Activated CD8-positive, alpha-beta memory T cell treated with anti-CD3 and anti-CD28 coated beads, Interleukin-2, amount 10 ng/mL, durations not matched to agents 7 days and 5 days (primary cell): ENCODE measurements at regions not wholly inside any gene's neighbourhood (a gene's known extent, or its start where the extent isn't known, plus 50 kb on each side); places are given as distances from the start of the nearest gene placed in this dataset.

Source experiments
- ATAC-seq: fragments of 150-1000 bp; cut with Tn5 transposase; one replicate; pipeline ENCODE4 v1.10.0; 2021; ENCODE audit warnings: moderate library complexity
- CTCF ChIA-PET: fragments of 350-600 bp; sonication (Branson Sonifier 250); formaldehyde crosslinking; loops from one replicate; lab custom pipeline; 2021; ENCODE audit warnings: antibody characterized with exemption; lab: Charles Lee
- DNase-seq: peaks from one replicate; pipeline ENCODE4 v3.0.0-alpha.2; 2020
- H3K27ac Mint-ChIP-seq: one replicate; pipeline ENCODE4 v1.8.0; 2021; ENCODE audit warnings: mild to moderate bottlenecking, mixed read lengths
- H3K27me3 Mint-ChIP-seq: one replicate; pipeline ENCODE4 v1.8.0; 2021; ENCODE audit warnings: mixed read lengths
- H3K36me3 Mint-ChIP-seq: one replicate; pipeline ENCODE4 v1.8.0; 2021; ENCODE audit warnings: mild to moderate bottlenecking, mixed read lengths
- H3K4me1 Mint-ChIP-seq: one replicate; pipeline ENCODE4 v1.8.0; 2021; ENCODE audit warnings: mixed read lengths
- H3K4me3 Mint-ChIP-seq: one replicate; pipeline ENCODE4 v1.8.0; 2021; ENCODE audit warnings: mild to moderate bottlenecking, moderate library complexity, mixed read lengths
- H3K9me3 Mint-ChIP-seq: one replicate; pipeline ENCODE4 v1.8.0; 2022; ENCODE audit warnings: low read depth, mixed read lengths

DNA sequence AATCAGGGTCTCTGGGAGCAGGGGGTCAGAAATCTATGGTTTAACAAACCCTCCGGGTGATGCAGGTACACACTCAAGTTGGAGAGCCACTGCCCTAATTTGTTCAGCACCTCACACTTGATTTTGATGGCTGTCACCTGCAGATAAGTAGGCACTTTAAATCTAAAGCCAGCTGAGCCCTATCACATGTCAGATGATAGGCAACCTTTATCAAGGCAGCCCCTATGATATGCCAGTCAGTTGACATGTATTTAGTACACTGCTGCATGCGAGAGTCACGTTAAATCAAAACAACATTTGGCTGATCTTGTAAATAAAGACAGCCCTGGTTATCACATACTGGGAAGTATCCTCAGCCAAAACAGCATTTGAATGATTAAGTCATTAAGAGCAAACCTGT, 104.4 kb upstream of the MCTP2 start:
- Mint-ChIP-seq H3K9me3 (no peaks in the 10 kb centered on the region), H3K4me1 (peaks cover 8% of the 10 kb centered on the region), H3K36me3 (no peaks in the 10 kb centered on the region), H3K27me3 (peaks cover 38% of the 10 kb centered on the region), H3K27ac (no peak overlapping the region), H3K4me3 (no peak overlapping the region)
- CTCF ChIA-PET = no interaction called here
- no peak for DNase-seq
- no peak for ATAC-seq

DNA sequence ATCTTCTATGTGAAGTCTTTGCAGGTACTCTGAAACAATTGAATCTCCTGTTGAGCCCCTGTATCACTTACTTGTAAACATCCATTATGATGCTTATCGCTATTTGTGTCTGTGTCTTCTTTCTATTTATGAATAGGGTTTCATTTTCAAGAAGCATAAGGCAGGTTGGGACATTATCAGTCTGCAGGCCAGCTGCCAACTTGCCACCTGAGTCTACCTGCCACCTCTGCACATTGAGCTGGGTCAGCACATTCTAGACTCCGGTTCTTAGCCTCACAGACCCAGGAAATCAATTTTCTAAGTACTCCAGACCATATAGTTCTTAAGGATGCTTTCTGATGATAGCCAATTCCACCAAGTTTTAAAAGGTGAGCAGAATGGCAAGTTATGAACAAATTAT, 105.7 kb upstream of the MCTP2 start:
- H3K27me3 Mint-ChIP-seq = peaks cover 25% of the 10 kb centered on the region
- no peaks in the 10 kb centered on the region for H3K36me3 Mint-ChIP-seq
- DNase-seq (no peak), ATAC-seq (no peak)
- CTCF ChIA-PET = no interaction called here
- no peaks in the 10 kb centered on the region for H3K9me3 Mint-ChIP-seq
- no peak overlapping the region for H3K27ac Mint-ChIP-seq
- H3K4me3 Mint-ChIP-seq = no peak overlapping the region
- H3K4me1 Mint-ChIP-seq = peaks cover 8% of the 10 kb centered on the region

DNA sequence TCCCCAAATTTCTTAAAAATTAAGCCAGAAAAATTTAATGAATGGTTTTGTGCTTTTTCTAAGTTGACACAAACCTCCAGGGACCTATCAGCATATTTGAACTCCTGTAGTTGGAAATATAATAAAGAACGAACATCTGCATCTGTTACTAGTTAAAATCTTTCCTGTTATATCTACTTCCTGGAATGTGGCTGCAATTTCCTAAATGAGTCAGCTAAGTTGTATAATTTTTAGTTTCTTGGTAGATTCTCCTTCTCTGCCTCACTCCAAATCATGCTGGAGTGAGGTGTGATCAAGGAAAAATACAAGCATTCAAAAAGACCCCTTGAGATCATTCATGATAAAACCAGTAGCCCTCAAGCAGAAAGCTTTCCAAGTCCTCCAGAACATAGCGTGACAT, 106.2 kb upstream of the MCTP2 start:
- no peak for ATAC-seq
- Mint-ChIP-seq H3K36me3 (no peaks in the 10 kb centered on the region), H3K27me3 (peaks cover 20% of the 10 kb centered on the region), H3K9me3 (no peaks in the 10 kb centered on the region), H3K4me1 (peaks cover 8% of the 10 kb centered on the region), H3K4me3 (no peak overlapping the region), H3K27ac (no peak overlapping the region)
- CTCF ChIA-PET = no interaction called here
- no peak for DNase-seq

DNA sequence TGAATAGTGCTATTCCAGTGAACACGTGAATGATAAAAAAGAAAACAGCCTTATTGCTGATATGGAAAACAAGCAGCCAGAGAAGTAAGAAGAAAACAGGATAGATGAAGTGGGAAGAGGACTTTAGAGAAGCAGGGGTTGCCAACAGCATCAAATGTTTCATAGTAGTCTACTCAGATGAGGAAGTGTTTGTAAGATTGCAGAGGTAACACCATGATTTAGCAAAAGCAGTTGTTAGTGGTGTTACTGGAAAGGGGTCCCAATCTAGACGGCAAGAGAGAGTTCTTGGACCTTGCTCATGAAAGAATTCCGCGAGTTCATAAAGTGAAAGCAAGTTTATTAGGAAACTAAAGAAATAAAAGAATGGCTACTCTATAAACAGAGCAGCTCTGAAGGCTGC, 108.8 kb upstream of the MCTP2 start:
- H3K27ac Mint-ChIP-seq = no peak overlapping the region
- no peak for DNase-seq
- H3K27me3 Mint-ChIP-seq = peaks cover 7% of the 10 kb centered on the region
- peaks cover 8% of the 10 kb centered on the region for H3K4me1 Mint-ChIP-seq
- ATAC-seq = no peak
- no peak overlapping the region for H3K4me3 Mint-ChIP-seq
- H3K9me3 Mint-ChIP-seq = no peaks in the 10 kb centered on the region
- CTCF ChIA-PET = no interaction called here
- H3K36me3 Mint-ChIP-seq = no peaks in the 10 kb centered on the region

DNA sequence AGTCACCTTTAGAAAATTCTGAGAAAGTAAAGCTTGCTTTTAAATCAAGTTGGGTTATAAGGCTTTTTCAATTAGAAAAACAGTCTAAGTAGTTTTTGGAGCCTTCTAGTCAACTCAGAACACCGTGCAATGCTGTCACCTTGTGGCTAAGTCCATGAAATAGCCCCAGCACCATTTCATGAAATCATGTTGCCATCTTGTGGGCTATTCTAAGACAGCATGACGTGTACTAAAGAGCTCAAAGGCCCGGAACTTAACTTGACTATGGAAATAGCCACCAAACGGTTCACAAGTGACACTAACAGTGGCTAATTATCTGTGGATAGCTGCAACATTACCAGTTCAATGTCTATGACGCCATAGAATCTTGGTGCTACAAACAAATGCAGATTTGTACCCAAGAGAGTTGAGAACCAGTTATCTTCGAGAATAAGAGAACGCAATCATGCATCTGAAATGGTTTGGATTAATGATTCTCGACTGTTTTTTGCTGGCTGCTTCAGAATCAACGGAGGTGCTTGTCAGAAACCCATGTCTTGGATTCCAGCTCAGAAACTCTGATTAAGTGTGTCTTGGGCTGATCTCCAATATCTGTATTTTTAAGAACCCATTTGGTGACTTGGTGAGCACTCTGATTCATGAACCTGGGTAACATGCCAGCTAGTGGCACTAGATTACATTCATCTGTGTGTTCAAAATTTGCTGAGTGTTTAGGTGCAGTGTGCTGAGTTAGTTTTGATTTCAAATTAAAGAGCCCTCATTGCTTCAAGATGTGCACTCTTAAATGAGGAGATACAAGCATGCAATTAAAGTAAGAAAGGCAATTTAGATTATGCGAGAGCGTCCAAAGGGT, 111.2 kb upstream of the MCTP2 start:
- no peak overlapping the region for H3K27ac Mint-ChIP-seq
- no peaks in the 10 kb centered on the region for H3K36me3 Mint-ChIP-seq
- CTCF ChIA-PET = interaction anchor here (0.6 to 2.1 kb wide), 45 partner anchors 8 to 1090 kb away, joined by 3 to 57 read pairs (median 4); no protein-coding TSS in a partner anchor
- ATAC-seq (peak; percentile 100), DNase-seq (peak; percentile 77)
- peaks cover under 1% of the 10 kb centered on the region for H3K27me3 Mint-ChIP-seq
- peaks cover under 1% of the 10 kb centered on the region for H3K4me1 Mint-ChIP-seq
- H3K4me3 Mint-ChIP-seq = no peak overlapping the region
- H3K9me3 Mint-ChIP-seq = no peaks in the 10 kb centered on the region

DNA sequence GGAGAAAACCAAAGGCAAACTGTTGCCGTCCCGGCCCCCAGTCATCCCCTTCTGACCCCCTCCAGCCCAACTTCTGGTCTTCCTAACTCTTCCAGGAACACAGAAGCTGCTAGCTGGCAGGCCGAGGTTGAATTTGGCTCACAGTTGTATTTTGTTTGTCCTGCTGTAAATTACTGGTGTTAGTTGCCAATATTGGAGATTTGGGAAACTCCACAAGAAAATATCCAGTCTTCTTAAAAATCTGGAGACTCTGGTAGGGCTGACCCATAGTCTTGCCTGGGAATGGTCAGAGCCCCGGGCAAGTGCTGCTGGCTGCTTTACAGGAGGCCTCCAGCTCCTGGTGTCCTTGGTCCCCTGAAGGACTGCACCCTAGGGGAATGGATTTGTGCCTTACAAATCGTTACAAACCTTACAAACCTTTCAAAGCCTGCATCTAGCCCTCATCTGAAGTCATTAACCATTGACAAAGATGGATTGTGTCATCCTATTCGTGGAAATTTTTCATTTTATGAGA, 112.0 kb upstream of the MCTP2 start:
- CTCF ChIA-PET = interaction anchor here (0.9 to 2.1 kb wide), 33 partner anchors 8 to 1089 kb away, joined by 3 to 57 read pairs (median 5); no protein-coding TSS in a partner anchor
- H3K27ac Mint-ChIP-seq = no peak overlapping the region
- ATAC-seq (no peak), DNase-seq (no peak)
- H3K4me3 Mint-ChIP-seq = no peak overlapping the region
- H3K36me3 Mint-ChIP-seq = no peaks in the 10 kb centered on the region
- no peaks in the 10 kb centered on the region for H3K4me1 Mint-ChIP-seq
- H3K9me3 Mint-ChIP-seq = no peaks in the 10 kb centered on the region
- peaks cover 9% of the 10 kb centered on the region for H3K27me3 Mint-ChIP-seq

DNA sequence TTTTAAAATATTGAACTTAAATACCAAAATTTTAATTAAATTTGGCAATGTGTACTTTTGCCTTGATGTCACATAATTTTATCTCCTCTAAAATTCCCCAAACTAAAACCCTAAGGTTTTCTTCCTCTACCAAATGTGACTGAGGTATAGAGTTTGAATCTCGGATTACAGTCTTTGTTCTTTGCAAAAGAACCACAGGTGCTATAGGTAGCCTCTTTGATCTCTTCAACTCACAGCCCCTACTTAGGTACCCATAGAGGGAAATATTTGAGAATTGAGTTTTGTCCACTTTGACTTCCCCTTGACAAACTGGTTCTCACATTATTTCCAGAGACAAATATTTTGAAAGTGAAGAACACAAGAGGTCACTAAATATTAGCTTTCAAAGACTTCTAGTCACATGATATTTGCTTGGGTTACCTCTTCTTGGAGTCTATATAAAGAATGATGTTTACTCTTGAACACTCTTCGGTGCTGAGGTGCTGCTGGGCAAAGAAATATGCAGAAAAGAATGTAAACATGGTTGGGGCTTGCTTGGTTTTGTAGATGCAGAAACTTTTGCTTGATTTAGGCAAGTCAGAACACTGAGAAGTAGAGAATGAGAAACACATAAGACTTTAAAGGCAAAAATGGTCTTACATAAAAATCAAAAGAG, 120.8 kb upstream of the MCTP2 start:
- no peak for DNase-seq

DNA sequence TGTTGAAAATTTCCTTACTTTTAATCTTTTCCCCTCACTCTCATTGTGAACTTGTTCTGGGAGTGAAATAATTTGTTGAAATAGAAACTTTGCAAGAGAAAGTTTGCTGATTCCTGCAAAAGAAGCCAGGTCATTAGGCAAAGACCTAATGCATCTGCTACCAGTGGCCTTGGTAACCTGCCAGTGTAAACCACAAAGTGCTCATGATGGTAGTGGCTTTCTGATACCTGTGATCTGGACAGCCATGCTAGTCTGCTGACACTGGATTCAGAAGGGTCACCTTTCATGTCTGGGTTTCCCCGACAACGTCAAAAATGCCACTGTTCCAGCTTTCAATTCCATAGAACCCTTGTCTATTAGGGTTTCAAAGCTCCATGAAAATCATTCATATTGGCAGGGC, 123.7 kb upstream of the MCTP2 start:
- Mint-ChIP-seq H3K36me3 (no peaks in the 10 kb centered on the region), H3K27me3 (peaks cover 44% of the 10 kb centered on the region), H3K4me3 (no peak overlapping the region), H3K4me1 (no peaks in the 10 kb centered on the region), H3K27ac (no peak overlapping the region), H3K9me3 (no peaks in the 10 kb centered on the region)
- CTCF ChIA-PET = interaction anchor here (2.2 kb wide), 1 partner anchor 12 kb away, joined by 11 read pairs; no protein-coding TSS in a partner anchor
- DNase-seq = no peak
- no peak for ATAC-seq

More for the DNA sequence above, 120.8 kb upstream of the MCTP2 start:
- Mint-ChIP-seq H3K4me3 (no peak overlapping the region), H3K36me3 (no peaks in the 10 kb centered on the region), H3K27ac (no peak overlapping the region), H3K9me3 (no peaks in the 10 kb centered on the region), H3K27me3 (peaks cover 60% of the 10 kb centered on the region), H3K4me1 (no peaks in the 10 kb centered on the region)
- CTCF ChIA-PET = interaction anchor here (1.8 kb wide), 1 partner anchor 9 kb away, joined by 10 read pairs; no protein-coding TSS in a partner anchor
- no peak for ATAC-seq

DNA sequence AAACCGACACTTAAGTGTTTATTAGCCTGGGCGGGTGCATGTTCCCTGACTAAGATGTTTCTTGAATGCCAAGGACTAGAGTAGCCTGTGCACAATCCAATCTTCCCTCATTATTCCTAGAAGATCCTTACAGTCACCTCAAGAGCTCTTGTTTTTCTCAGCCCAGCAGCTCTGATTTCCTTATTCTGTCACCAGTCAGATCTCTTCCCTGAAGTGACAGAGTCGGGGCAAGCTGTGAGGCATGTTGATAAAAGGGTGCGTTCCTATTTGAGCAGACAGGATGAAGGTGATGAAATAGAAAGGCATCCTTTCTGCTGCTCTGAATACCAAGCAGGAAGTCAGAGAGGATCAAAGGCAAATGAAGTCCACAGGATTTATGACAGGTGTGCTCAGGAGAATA, 125.6 kb upstream of the MCTP2 start:
- H3K4me3 Mint-ChIP-seq = no peak overlapping the region
- DNase-seq (no peak), ATAC-seq (no peak)
- H3K9me3 Mint-ChIP-seq = no peaks in the 10 kb centered on the region
- H3K27me3 Mint-ChIP-seq = peaks cover 33% of the 10 kb centered on the region
- CTCF ChIA-PET = no interaction called here
- H3K36me3 Mint-ChIP-seq = no peaks in the 10 kb centered on the region
- no peak overlapping the region for H3K27ac Mint-ChIP-seq
- no peaks in the 10 kb centered on the region for H3K4me1 Mint-ChIP-seq

DNA sequence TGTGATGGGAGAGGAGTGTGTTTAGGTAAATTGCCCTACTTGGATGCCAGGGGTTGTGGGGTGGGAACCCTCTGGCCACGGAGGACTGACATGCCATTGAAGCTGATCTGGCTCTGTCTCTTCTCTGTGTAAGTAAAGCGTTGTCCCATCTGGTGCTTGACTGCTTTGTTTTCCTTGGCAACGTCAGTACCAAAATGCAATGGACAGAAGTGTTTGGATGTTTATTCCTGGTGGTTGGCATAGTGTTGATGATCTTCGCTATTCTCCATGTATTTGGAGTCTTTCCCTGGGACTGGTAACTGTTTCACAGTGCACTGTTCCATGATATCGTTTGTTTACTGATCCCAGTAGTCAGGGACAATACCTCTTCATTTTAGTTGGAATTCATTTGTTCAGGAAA, 130.5 kb upstream of the MCTP2 start:
- H3K36me3 Mint-ChIP-seq = no peaks in the 10 kb centered on the region
- DNase-seq (no peak), ATAC-seq (no peak)
- H3K4me3 Mint-ChIP-seq = no peak overlapping the region
- CTCF ChIA-PET = interaction anchor here (1.0 kb wide), 1 partner anchor 19 kb away, joined by 3 read pairs; no protein-coding TSS in a partner anchor
- H3K27me3 Mint-ChIP-seq = peaks cover 15% of the 10 kb centered on the region
- H3K9me3 Mint-ChIP-seq = no peaks in the 10 kb centered on the region
- H3K4me1 Mint-ChIP-seq = no peaks in the 10 kb centered on the region
- H3K27ac Mint-ChIP-seq = no peak overlapping the region

DNA sequence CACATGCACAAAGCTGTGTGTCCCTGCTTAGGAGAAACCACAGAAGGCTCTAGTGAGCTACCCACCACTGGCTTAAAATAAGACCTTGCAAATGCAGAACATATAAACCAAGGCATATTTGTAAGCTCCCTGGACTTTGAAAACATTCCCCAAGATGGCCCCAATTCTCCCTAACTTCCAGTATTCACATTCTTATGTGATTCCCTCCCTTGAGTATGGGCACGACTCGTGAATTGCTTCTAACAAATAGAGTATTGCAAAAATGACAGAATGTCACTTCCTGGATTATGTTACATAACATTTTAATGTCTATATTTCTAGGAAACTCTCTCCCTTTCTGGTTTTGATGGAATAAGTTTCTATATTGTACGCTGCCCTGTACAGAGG, 131.8 kb upstream of the MCTP2 start:
- Mint-ChIP-seq H3K4me1 (no peaks in the 10 kb centered on the region), H3K4me3 (no peak overlapping the region), H3K27me3 (peaks cover 9% of the 10 kb centered on the region), H3K36me3 (no peaks in the 10 kb centered on the region), H3K27ac (no peak overlapping the region), H3K9me3 (no peaks in the 10 kb centered on the region)
- no peak for ATAC-seq
- no peak for DNase-seq
- CTCF ChIA-PET = interaction anchor here (1.4 kb wide), 1 partner anchor 20 kb away, joined by 5 read pairs; no protein-coding TSS in a partner anchor

DNA sequence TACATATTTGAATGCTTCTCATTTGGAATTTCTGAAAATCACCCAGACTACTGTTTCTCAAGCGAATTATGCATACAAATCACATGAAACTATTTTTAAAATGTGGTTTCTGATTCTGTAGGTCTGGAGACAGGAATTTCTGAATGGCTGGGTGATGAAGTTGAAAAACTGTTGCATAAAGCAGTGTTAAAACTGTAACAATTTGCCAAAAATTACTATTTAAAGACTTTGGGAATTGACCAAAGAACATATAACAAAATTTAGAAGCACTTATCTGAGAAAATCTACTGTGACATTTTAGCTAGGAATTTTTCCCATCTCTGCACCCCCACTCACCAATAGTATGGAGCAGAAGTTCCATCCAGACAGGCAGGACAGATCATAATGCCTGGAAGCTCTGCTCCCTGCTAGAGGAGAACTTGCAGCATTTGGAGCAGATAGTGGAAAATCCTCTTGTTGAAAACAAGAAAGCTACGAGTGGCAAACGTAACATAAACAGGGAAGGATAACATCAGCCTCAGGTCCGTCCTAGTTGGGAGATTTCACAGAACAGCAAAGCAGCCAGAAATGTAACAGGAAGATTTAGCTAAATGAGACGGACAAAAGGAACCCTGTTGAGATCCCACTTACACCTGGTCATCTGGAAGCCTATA, 132.3 kb upstream of the MCTP2 start:
- H3K4me1 Mint-ChIP-seq = no peaks in the 10 kb centered on the region
- H3K27me3 Mint-ChIP-seq = peaks cover 7% of the 10 kb centered on the region
- CTCF ChIA-PET = interaction anchor here (1.4 kb wide), 1 partner anchor 21 kb away, joined by 5 read pairs; no protein-coding TSS in a partner anchor
- ATAC-seq (no peak), DNase-seq (no peak)
- H3K36me3 Mint-ChIP-seq = no peaks in the 10 kb centered on the region
- H3K9me3 Mint-ChIP-seq = no peaks in the 10 kb centered on the region
- no peak overlapping the region for H3K4me3 Mint-ChIP-seq
- no peak overlapping the region for H3K27ac Mint-ChIP-seq

DNA sequence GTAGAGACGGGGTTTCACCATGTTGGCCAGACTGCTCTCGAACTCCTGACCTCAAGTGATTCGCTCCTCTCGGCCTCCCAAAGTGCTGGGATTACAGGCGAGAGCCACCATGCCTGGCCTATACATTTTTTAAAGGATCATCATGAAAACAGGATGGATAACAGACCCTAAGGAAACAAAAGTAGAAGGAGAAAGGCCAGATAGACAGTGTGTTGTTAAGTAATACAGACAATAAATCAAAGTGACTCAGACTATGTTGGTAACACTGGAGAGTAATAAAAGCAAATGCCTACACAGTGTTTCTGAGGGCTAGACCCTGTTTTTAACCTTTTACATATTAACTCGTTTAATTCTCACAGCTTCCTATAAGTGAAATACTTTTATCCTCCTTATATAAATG, 133.8 kb upstream of the MCTP2 start:
- no peak for ATAC-seq
- Mint-ChIP-seq H3K9me3 (no peaks in the 10 kb centered on the region), H3K4me1 (no peaks in the 10 kb centered on the region)

More for the DNA sequence above, 133.8 kb upstream of the MCTP2 start:
- no peak overlapping the region for H3K27ac Mint-ChIP-seq
- peaks cover 10% of the 10 kb centered on the region for H3K27me3 Mint-ChIP-seq
- DNase-seq = no peak
- CTCF ChIA-PET = interaction anchor here (1.0 kb wide), 1 partner anchor 23 kb away, joined by 3 read pairs; no protein-coding TSS in a partner anchor
- H3K4me3 Mint-ChIP-seq = no peak overlapping the region
- H3K36me3 Mint-ChIP-seq = no peaks in the 10 kb centered on the region
